ENCODE measurements at regions not wholly inside any gene's neighbourhood (a gene's known extent, or its start where the extent isn't known, plus 50 kb on each side); places are given as distances from the start of the nearest gene placed in this dataset.

DNA sequence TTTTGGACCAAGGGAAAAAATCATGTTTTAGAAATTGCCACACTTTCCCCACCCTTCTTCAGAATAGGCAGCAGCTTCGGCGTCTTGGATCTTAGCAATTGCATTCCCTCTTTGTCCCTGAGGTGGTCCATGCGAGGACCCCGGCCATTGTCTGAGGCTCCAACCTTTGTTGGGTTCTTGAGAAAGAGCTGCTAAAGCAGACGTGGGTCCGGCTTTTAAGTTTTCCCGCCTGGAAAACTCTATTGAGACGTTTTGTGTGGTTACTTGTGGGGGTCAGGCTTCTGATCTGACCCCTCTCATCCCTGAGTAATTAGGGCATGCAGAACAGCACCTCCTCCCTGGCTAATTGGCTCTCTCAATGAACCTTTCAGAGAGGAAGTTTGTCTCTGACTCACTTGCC lies 509.6 kb upstream of the TNC start (continued):
- TF ChIP-seq NCOR1 (IDR thresholded peaks at IDR 0.05; ENCODE audit: borderline replicate concordance, low read length): no peak
- TF ChIP-seq ZNF720 (CRISPR knock-in tag; IDR thresholded peaks at IDR 0.05): no peak
- TF ChIP-seq, protein P1, sequence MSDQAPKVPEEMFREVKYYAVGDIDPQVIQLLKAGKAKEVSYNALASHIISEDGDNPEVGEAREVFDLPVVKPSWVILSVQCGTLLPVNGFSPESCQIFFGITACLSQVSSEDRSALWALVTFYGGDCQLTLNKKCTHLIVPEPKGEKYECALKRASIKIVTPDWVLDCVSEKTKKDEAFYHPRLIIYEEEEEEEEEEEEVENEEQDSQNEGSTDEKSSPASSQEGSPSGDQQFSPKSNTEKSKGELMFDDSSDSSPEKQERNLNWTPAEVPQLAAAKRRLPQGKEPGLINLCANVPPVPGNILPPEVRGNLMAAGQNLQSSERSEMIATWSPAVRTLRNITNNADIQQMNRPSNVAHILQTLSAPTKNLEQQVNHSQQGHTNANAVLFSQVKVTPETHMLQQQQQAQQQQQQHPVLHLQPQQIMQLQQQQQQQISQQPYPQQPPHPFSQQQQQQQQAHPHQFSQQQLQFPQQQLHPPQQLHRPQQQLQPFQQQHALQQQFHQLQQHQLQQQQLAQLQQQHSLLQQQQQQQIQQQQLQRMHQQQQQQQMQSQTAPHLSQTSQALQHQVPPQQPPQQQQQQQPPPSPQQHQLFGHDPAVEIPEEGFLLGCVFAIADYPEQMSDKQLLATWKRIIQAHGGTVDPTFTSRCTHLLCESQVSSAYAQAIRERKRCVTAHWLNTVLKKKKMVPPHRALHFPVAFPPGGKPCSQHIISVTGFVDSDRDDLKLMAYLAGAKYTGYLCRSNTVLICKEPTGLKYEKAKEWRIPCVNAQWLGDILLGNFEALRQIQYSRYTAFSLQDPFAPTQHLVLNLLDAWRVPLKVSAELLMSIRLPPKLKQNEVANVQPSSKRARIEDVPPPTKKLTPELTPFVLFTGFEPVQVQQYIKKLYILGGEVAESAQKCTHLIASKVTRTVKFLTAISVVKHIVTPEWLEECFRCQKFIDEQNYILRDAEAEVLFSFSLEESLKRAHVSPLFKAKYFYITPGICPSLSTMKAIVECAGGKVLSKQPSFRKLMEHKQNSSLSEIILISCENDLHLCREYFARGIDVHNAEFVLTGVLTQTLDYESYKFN (CRISPR knock-in tag; conservative IDR thresholded peaks at IDR 0.05): no peak
- no peak for TF ChIP-seq ATF7-NPFF (CRISPR knock-in tag; IDR thresholded peaks at IDR 0.05; ENCODE audit: low read depth)
- no peak for TF ChIP-seq AGO1 (IDR thresholded peaks at IDR 0.05; ENCODE audit: low read depth, low read length, poor library complexity, severe bottlenecking)
- TF ChIP-seq ZSCAN25 (CRISPR knock-in tag; IDR thresholded peaks at IDR 0.05): no peak
- TF ChIP-seq, protein P2, sequence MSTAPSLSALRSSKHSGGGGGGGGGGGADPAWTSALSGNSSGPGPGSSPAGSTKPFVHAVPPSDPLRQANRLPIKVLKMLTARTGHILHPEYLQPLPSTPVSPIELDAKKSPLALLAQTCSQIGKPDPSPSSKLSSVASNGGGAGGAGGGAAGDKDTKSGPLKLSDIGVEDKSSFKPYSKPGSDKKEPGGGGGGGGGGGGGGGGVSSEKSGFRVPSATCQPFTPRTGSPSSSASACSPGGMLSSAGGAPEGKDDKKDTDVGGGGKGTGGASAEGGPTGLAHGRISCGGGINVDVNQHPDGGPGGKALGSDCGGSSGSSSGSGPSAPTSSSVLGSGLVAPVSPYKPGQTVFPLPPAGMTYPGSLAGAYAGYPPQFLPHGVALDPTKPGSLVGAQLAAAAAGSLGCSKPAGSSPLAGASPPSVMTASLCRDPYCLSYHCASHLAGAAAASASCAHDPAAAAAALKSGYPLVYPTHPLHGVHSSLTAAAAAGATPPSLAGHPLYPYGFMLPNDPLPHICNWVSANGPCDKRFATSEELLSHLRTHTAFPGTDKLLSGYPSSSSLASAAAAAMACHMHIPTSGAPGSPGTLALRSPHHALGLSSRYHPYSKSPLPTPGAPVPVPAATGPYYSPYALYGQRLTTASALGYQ (CRISPR knock-in tag; IDR thresholded peaks at IDR 0.05): no peak

DNA sequence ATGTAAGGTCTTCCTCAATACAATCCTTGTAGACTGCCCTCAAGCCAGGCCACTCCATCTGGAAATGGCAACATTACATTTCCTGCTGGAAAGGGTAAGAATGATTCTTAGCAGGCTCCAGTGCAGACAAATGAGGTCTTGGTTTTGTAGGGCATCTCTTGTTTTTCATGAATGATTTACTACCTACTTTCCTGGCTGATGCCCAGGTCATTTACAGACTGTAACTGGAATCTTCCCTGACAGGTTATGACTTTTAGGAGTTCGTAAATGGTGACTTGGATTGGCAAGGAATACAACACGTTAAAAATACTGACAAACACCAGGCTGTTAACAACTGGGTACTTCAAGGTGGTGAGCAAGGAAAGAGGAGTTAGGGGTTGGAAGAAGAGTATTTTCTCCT lies 510.5 kb upstream of the TNC start:
- no peak for FAIRE-seq
- ATAC-seq: no peak
- Histone ChIP-seq H3K79me2 (ENCODE audit: insufficient read depth, low read length) (no peaks in the 10 kb centered on the region), H4K20me1 (ENCODE audit: insufficient read depth, low read length) (no peaks in the 10 kb centered on the region), H2AFZ (ENCODE audit: low read length) (no peak overlapping the region), H3K4me1 (ENCODE audit: insufficient read depth, low read length) (no peaks in the 10 kb centered on the region), H3K27ac (ENCODE audit: extremely low read length, insufficient read depth, low read length) (no peak overlapping the region), H3K9me3 (ENCODE audit: low read length) (no peaks in the 10 kb centered on the region), H3K9ac (ENCODE audit: insufficient read depth, low read depth, low read length) (no peak overlapping the region), H3K4me3 (replicated peaks in 1 of 3; ENCODE audit: insufficient read depth in 1 of 3, low read depth in 2 of 3, low read length in 3 of 3) (no peak overlapping the region), H3K36me3 (replicated peaks in 1 of 2; ENCODE audit: control insufficient read depth in 1 of 2, insufficient read depth in 2 of 2, low read length in 2 of 2) (no peaks in the 10 kb centered on the region), H3K4me2 (ENCODE audit: low read depth, low read length) (no peak overlapping the region), H3K27me3 (ENCODE audit: control insufficient read depth in 1 of 2, insufficient read depth in 2 of 2, low read length in 2 of 2) (no peaks in the 10 kb centered on the region)
- POLR2A ChIA-PET: no interaction called here
- no TSS peak for BruUV-seq (replicated peaks)
- in situ Hi-C loops (cut with HindIII; ENCODE audit: extremely low pct_ligation_motif_present, low pct_unique_long_range_greater_than_20kb) (no loop called here), intact Hi-C loops (cut with micrococcal nuclease; ENCODE audit: unreplicated experiment) (no loop called here)
- CTCF ChIA-PET (ENCODE audit: low intra/inter-chr PET ratio, low total read pairs): no interaction called here
- 30% methylated on average over 2 of the region's 2 CpGs for WGBS (ENCODE audit: low lambda C conversion rate)
- DNase-seq (ENCODE audit: low spot score): no peak
- TF ChIP-seq BCL6 (CRISPR knock-in tag; IDR thresholded peaks at IDR 0.05) (no peak), KDM1A (CRISPR knock-in tag; IDR thresholded peaks at IDR 0.05) (no peak), ZFY (CRISPR knock-in tag; IDR thresholded peaks at IDR 0.05) (no peak), KDM4B (CRISPR knock-in tag; IDR thresholded peaks at IDR 0.05) (no peak), ARHGAP35 (CRISPR knock-in tag; IDR thresholded peaks at IDR 0.05; ENCODE audit: borderline replicate concordance) (no peak), ZNF607 (CRISPR knock-in tag; IDR thresholded peaks at IDR 0.05; ENCODE audit: borderline replicate concordance) (no peak), HOXA5 (CRISPR knock-in tag; IDR thresholded peaks at IDR 0.05) (no peak)
- TF ChIP-seq, protein P3, sequence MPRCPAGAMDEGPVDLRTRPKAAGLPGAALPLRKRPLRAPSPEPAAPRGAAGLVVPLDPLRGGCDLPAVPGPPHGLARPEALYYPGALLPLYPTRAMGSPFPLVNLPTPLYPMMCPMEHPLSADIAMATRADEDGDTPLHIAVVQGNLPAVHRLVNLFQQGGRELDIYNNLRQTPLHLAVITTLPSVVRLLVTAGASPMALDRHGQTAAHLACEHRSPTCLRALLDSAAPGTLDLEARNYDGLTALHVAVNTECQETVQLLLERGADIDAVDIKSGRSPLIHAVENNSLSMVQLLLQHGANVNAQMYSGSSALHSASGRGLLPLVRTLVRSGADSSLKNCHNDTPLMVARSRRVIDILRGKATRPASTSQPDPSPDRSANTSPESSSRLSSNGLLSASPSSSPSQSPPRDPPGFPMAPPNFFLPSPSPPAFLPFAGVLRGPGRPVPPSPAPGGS (CRISPR knock-in tag; IDR thresholded peaks at IDR 0.05): no peak
- TF ChIP-seq, protein P4, sequence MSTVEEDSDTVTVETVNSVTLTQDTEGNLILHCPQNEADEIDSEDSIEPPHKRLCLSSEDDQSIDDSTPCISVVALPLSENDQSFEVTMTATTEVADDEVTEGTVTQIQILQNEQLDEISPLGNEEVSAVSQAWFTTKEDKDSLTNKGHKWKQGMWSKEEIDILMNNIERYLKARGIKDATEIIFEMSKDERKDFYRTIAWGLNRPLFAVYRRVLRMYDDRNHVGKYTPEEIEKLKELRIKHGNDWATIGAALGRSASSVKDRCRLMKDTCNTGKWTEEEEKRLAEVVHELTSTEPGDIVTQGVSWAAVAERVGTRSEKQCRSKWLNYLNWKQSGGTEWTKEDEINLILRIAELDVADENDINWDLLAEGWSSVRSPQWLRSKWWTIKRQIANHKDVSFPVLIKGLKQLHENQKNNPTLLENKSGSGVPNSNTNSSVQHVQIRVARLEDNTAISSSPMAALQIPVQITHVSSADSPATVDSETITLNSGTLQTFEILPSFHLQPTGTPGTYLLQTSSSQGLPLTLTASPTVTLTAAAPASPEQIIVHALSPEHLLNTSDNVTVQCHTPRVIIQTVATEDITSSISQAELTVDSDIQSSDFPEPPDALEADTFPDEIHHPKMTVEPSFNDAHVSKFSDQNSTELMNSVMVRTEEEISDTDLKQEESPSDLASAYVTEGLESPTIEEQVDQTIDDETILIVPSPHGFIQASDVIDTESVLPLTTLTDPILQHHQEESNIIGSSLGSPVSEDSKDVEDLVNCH (CRISPR knock-in tag; IDR thresholded peaks at IDR 0.05): no peak
